GM18861 (cell line): ENCODE measurements at regions not wholly inside any gene's neighbourhood (a gene's known extent, or its start where the extent isn't known, plus 50 kb on each side); places are given as distances from the start of the nearest gene placed in this dataset.
"Not testable (repeated sequence)": the region's sequence is repeated elsewhere in the genome, so short reads cannot be mapped to it uniquely, and the experiment has no call there.

Experiments
- ATAC-seq: cut with Tn5 transposase; IDR thresholded peaks from one replicate; pipeline ENCODE4 v1.9.1; 2021; ENCODE audit not compliant: unreplicated experiment

- no peak for ATAC-seq
Measured at GRCh38 chr2:11950896-11951295, 204.5 kb downstream of the LPIN1 start.

GRCh38 chr2:11951492-11951891, 205.1 kb downstream of the LPIN1 start:
- not testable (repeated sequence) for ATAC-seq

- no peak for ATAC-seq
Measured at GRCh38 chr2:11953258-11953657, 206.8 kb downstream of the LPIN1 start.

GRCh38 chr2:11955314-11955713, 208.9 kb downstream of the LPIN1 start:
- no peak for ATAC-seq

GRCh38 chr2:11955884-11956291, 209.5 kb downstream of the LPIN1 start:
- no peak for ATAC-seq

- ATAC-seq, result no peak
Measured at GRCh38 chr2:11962707-11963328, 216.4 kb downstream of the LPIN1 start.

- ATAC-seq, result no peak
Measured at GRCh38 chr2:11963966-11964365, 217.5 kb downstream of the LPIN1 start.

GRCh38 chr2:11967946-11968465, 221.6 kb downstream of the LPIN1 start:
- no peak for ATAC-seq

GRCh38 chr2:11968521-11968920, 222.1 kb downstream of the LPIN1 start:
- ATAC-seq, result no peak

GRCh38 chr2:11969774-11970173, 223.3 kb downstream of the LPIN1 start:
- no peak for ATAC-seq

GRCh38 chr2:11974573-11974972, 228.1 kb downstream of the LPIN1 start:
- no peak for ATAC-seq

- no peak for ATAC-seq
Measured at GRCh38 chr2:11975373-11975772, 228.9 kb downstream of the LPIN1 start.

GRCh38 chr2:11976073-11976472, 229.6 kb downstream of the LPIN1 start:
- ATAC-seq, result no peak

GRCh38 chr2:11977766-11978524, 231.5 kb downstream of the LPIN1 start:
- ATAC-seq, result peak; percentile 62

GRCh38 chr2:11980809-11981208, 234.4 kb downstream of the LPIN1 start:
- ATAC-seq, result no peak

- no peak for ATAC-seq
Measured at GRCh38 chr2:11983401-11983800, 237.0 kb downstream of the LPIN1 start.

GRCh38 chr2:11983870-11984269, 237.4 kb downstream of the LPIN1 start:
- no peak for ATAC-seq

GRCh38 chr2:11984316-11985158, 238.1 kb downstream of the LPIN1 start:
- ATAC-seq, result no peak

- no peak for ATAC-seq
Measured at GRCh38 chr2:11985817-11986566, 239.6 kb downstream of the LPIN1 start.

GRCh38 chr2:11987151-11987550, 240.7 kb downstream of the LPIN1 start:
- no peak for ATAC-seq
